K562 (cell line): ENCODE measurements at regions not wholly inside any gene's neighbourhood (a gene's known extent, or its start where the extent isn't known, plus 50 kb on each side); places are given as distances from the start of the nearest gene placed in this dataset.

Experiments used
- ATF1 ChIP-seq, 2 experiments: fragments of 450-650 bp in 1 of 2; IDR thresholded peaks; 2 replicates each; pipeline ENCODE4 v1.6.1; 2016; ENCODE audit warnings: missing compliant biosample characterization in 1 of 2, missing genetic modification characterization in 1 of 2
- BMI1 ChIP-seq: fragments of 150-350 bp; IDR thresholded peaks from 2 replicates; pipeline ENCODE4 v1.6.1; 2014; ENCODE audit warnings: low read length
- CBX3 ChIP-seq, 2 experiments: IDR thresholded peaks; 1 replicate in 1 of 2; 2 replicates in 1 of 2; pipeline ENCODE4 v1.6.1; 2012; ENCODE audit warnings: inconsistent platforms in 2 of 2, low read length in 2 of 2, borderline replicate concordance in 1 of 2, control low read depth in 1 of 2
- CBX8 ChIP-seq: fragments of 200-600 bp; sonication (generic); IDR thresholded peaks from 2 replicates; pipeline ENCODE4 v1.6.1; 2012; ENCODE audit warnings: borderline replicate concordance, mixed run types, low read depth, mild to moderate bottlenecking, moderate library complexity, mixed read lengths, low read length, control low read depth, inconsistent platforms; ENCODE audit not compliant: poor library complexity, severe bottlenecking; ENCODE audit errors: extremely low read depth
- ETV5 ChIP-seq: sonication (generic); formaldehyde crosslinking; IDR thresholded peaks from 2 replicates; pipeline ENCODE4 v1.4.0; 2020; ENCODE audit warnings: low read depth, mild to moderate bottlenecking, missing genetic modification reagents
- FOXM1 ChIP-seq, 2 experiments: fragments of 450-650 bp in 1 of 2; sonication (generic) in 1 of 2; formaldehyde crosslinking in 1 of 2; IDR thresholded peaks; 2 replicates each; pipeline versions ENCODE4 v1.6.1 to v1.9.0; 2017 to 2022; ENCODE audit warnings: low read depth in 2 of 2, mild to moderate bottlenecking in 2 of 2, missing genetic modification reagents in 1 of 2, moderate library complexity in 1 of 2
- GATA2 ChIP-seq: sonication (generic); formaldehyde crosslinking; IDR thresholded peaks from 2 replicates; pipeline ENCODE4 v1.4.0; 2020; ENCODE audit warnings: mild to moderate bottlenecking, missing genetic modification reagents
- HLTF ChIP-seq: fragments of 450-650 bp; IDR thresholded peaks from 2 replicates; pipeline ENCODE4 v1.6.1; 2016
- LARP7 ChIP-seq: fragments of 450-650 bp; IDR thresholded peaks from 2 replicates; pipeline ENCODE4 v1.6.1; 2016
- MEF2D ChIP-seq: conservative IDR thresholded peaks from 2 replicates; pipeline ENCODE4 v1.6.1; 2016; ENCODE audit warnings: low read depth, missing genetic modification characterization, missing compliant biosample characterization
- MTA1 ChIP-seq: fragments of 450-650 bp; IDR thresholded peaks from 2 replicates; pipeline ENCODE4 v1.6.1; 2017; ENCODE audit warnings: borderline replicate concordance
- MXI1 ChIP-seq: IDR thresholded peaks from 2 replicates; pipeline ENCODE4 v1.6.1; 2011; ENCODE audit warnings: low read depth, mild to moderate bottlenecking, improper control_type of control experiment, low read length
- NCOA2 ChIP-seq, 2 experiments: fragments of 450-650 bp; IDR thresholded peaks; 2 replicates each; pipeline ENCODE4 v1.6.1; 2018; ENCODE audit warnings: mild to moderate bottlenecking in 2 of 2, moderate library complexity in 1 of 2; ENCODE audit not compliant: partially characterized antibody in 2 of 2
- NCOA6 ChIP-seq: fragments of 450-650 bp; IDR thresholded peaks from 2 replicates; pipeline ENCODE4 v1.6.1; 2017; ENCODE audit warnings: mild to moderate bottlenecking
- NFRKB ChIP-seq: fragments of 450-650 bp; IDR thresholded peaks from 2 replicates; pipeline ENCODE4 v1.6.1; 2016; ENCODE audit warnings: low read depth
- POLR3A ChIP-seq: IDR thresholded peaks from 2 replicates; pipeline ENCODE4 v1.6.1; 2011; ENCODE audit warnings: borderline replicate concordance, mild to moderate bottlenecking, moderate library complexity; ENCODE audit not compliant: insufficient read length, insufficient read depth; ENCODE audit errors: extremely low read depth
- SLC30A9 ChIP-seq: fragments of 250-450 bp; sonication (Bioruptor Pico); IDR thresholded peaks from 2 replicates; pipeline ENCODE4 v1.8.0; 2022; ENCODE audit warnings: mild to moderate bottlenecking, moderate library complexity
- TBP ChIP-seq: optimal IDR thresholded peaks from 2 replicates; pipeline ENCODE3; 2011; ENCODE audit warnings: low read depth, low read length, improper control_type of control experiment
- TCF3 ChIP-seq: sonication (generic); formaldehyde crosslinking; IDR thresholded peaks from 2 replicates; pipeline ENCODE4 v1.4.0; 2020; ENCODE audit warnings: mild to moderate bottlenecking, missing genetic modification reagents
- TEAD1 ChIP-seq, 2 experiments: fragments of 450-650 bp in 1 of 2; sonication (generic) in 1 of 2; formaldehyde crosslinking; IDR thresholded peaks; 2 replicates each; pipeline versions ENCODE4 v1.4.0 to v1.8.0; 2020 to 2022; ENCODE audit warnings: mild to moderate bottlenecking in 2 of 2, missing genetic modification reagents in 1 of 2
- U2AF2 ChIP-seq: fragments of 200-400 bp; formaldehyde crosslinking; optimal IDR thresholded peaks from 2 replicates; pipeline ENCODE3; 2017; ENCODE audit warnings: low read depth, mild to moderate bottlenecking, low read length
- ZNF121 ChIP-seq: sonication (generic); formaldehyde crosslinking; conservative IDR thresholded peaks from 2 replicates; pipeline ENCODE4 v1.8.0; 2022; ENCODE audit warnings: missing genetic modification reagents
- ZNF280A ChIP-seq: fragments of 450-650 bp; IDR thresholded peaks from 2 replicates; pipeline ENCODE4 v1.6.1; 2018; ENCODE audit warnings: mild to moderate bottlenecking, low read depth; ENCODE audit not compliant: partially characterized antibody
- ZNF384 ChIP-seq: IDR thresholded peaks from 2 replicates; pipeline ENCODE4 v1.6.1; 2012; ENCODE audit warnings: low read depth, low read length, improper control_type of control experiment
- TF ChIP-seq, protein P1 (sequence below): sonication (generic); formaldehyde crosslinking; IDR thresholded peaks from 2 replicates; pipeline ENCODE4 v1.8.0; 2022; ENCODE audit warnings: mild to moderate bottlenecking, missing genetic modification reagents
- TF ChIP-seq, protein P2 (sequence below): IDR thresholded peaks from 2 replicates; pipeline ENCODE4 v1.6.1; 2011; ENCODE audit not compliant: insufficient read length; ENCODE audit errors: extremely low read depth

- TF ChIP-seq, protein P1, sequence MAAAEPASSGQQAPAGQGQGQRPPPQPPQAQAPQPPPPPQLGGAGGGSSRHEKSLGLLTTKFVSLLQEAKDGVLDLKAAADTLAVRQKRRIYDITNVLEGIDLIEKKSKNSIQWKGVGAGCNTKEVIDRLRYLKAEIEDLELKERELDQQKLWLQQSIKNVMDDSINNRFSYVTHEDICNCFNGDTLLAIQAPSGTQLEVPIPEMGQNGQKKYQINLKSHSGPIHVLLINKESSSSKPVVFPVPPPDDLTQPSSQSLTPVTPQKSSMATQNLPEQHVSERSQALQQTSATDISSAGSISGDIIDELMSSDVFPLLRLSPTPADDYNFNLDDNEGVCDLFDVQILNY, result no peak
- TF ChIP-seq ATF1 (CRISPR knock-in tag; IDR thresholded peaks at IDR 0.05), result no peak
- TF ChIP-seq ATF1 (tag; IDR thresholded peaks at IDR 0.05), result no peak
- peak; percentile 87 for TF ChIP-seq TCF3
- no peak for TF ChIP-seq NCOA6
- no peak for TF ChIP-seq LARP7
- peak; percentile 78 for TF ChIP-seq HLTF
- peak; percentile 76 for TF ChIP-seq FOXM1 (IDR thresholded peaks at IDR 0.05; ENCODE audit: low read depth)
- TF ChIP-seq FOXM1 (CRISPR knock-in tag; IDR thresholded peaks at IDR 0.05; ENCODE audit: low read depth), result no peak
- TF ChIP-seq ETV5 (CRISPR knock-in tag), result no peak
- TF ChIP-seq ZNF384, result no peak
- TF ChIP-seq TBP, result peak; percentile 35
- peak; percentile 72; the same call in 1 of the 2 replicates for TF ChIP-seq MTA1
- TF ChIP-seq TEAD1 (CRISPR knock-in tag; IDR thresholded peaks at IDR 0.05), result no peak
- TF ChIP-seq NFRKB, result no peak
- TF ChIP-seq POLR3A, result no peak
- TF ChIP-seq, protein P2, sequence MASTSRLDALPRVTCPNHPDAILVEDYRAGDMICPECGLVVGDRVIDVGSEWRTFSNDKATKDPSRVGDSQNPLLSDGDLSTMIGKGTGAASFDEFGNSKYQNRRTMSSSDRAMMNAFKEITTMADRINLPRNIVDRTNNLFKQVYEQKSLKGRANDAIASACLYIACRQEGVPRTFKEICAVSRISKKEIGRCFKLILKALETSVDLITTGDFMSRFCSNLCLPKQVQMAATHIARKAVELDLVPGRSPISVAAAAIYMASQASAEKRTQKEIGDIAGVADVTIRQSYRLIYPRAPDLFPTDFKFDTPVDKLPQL, result no peak
- no peak for TF ChIP-seq MXI1
- no peak for TF ChIP-seq NCOA2 (IDR thresholded peaks at IDR 0.05; ENCODE audit: partially characterized antibody in 2 of 2)
- no peak for TF ChIP-seq MEF2D (tag)
- TF ChIP-seq ZNF121 (CRISPR knock-in tag), result no peak
- no peak for TF ChIP-seq CBX8
- peak in 1 of 2 experiments; percentile 70; a peak in 1 of 3 replicates for TF ChIP-seq CBX3 (IDR thresholded peaks at IDR 0.05; ENCODE audit: borderline replicate concordance in 1 of 2, low read length in 2 of 2)
- no peak for TF ChIP-seq ZNF280A
- no peak for TF ChIP-seq SLC30A9 (CRISPR knock-in tag)
- TF ChIP-seq GATA2 (CRISPR knock-in tag), result peak; percentile 48; the same call in 1 of the 2 replicates
- no peak for TF ChIP-seq BMI1
- no peak for TF ChIP-seq U2AF2
Measured at GRCh38 chr6:19995575-19996257, 158.5 kb downstream of the ID4 start (continued).
